Transverse colon (tissue), 4 donors: ENCODE measurements at regions not wholly inside any gene's neighbourhood (a gene's known extent, or its start where the extent isn't known, plus 50 kb on each side); places are given as distances from the start of the nearest gene placed in this dataset.

ENCODE experiments used
- POLR2A ChIP-seq: fragments of 450-650 bp; IDR thresholded peaks from one replicate; pipeline ENCODE4 v1.6.1; 2016; ENCODE audit warnings: antibody characterized with exemption, mild to moderate bottlenecking, moderate library complexity
- POLR2AphosphoS5 ChIP-seq, 3 donors: sonication (generic); formaldehyde crosslinking; IDR thresholded peaks; one replicate each; pipeline ENCODE4 v1.6.1; 2016; ENCODE audit warnings: antibody characterized with exemption in 3 of 3
- TF ChIP-seq, protein P1 (sequence below), 5 experiments: fragments of 200-600 bp in 3 of 5; fragments of 450-650 bp in 2 of 5; sonication (generic) in 3 of 5; IDR thresholded peaks; 1 replicate in 2 of 5; 2 replicates in 3 of 5; pipeline ENCODE4 v1.5.1; 2016 to 2017; ENCODE audit warnings: antibody characterized with exemption in 5 of 5, inconsistent platforms in 3 of 5, mild to moderate bottlenecking in 2 of 5, moderate library complexity in 1 of 5

DNA sequence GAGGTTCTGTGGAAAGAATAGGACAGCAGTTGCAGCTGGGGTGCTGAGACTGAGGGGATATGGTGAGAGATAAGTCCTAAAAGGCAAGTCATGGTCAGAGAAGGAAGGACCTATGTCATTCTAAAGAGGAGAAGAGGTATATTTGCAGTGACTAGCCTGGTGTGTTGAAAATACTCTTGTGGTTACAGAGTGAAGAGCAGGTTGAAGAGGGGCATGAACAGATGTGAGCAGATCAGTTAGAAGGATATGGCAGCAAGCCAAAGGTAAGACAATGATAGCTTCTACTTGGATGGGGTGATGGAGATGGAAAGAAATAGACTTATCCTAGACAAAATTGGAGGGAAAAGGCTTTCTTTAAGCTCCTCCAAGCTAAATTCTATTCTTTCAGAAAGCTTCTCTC lies 469.8 kb upstream of the CPEB2 start:
- TF ChIP-seq, protein P1, sequence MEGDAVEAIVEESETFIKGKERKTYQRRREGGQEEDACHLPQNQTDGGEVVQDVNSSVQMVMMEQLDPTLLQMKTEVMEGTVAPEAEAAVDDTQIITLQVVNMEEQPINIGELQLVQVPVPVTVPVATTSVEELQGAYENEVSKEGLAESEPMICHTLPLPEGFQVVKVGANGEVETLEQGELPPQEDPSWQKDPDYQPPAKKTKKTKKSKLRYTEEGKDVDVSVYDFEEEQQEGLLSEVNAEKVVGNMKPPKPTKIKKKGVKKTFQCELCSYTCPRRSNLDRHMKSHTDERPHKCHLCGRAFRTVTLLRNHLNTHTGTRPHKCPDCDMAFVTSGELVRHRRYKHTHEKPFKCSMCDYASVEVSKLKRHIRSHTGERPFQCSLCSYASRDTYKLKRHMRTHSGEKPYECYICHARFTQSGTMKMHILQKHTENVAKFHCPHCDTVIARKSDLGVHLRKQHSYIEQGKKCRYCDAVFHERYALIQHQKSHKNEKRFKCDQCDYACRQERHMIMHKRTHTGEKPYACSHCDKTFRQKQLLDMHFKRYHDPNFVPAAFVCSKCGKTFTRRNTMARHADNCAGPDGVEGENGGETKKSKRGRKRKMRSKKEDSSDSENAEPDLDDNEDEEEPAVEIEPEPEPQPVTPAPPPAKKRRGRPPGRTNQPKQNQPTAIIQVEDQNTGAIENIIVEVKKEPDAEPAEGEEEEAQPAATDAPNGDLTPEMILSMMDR (IDR thresholded peaks at IDR 0.05), result no peak
- TF ChIP-seq POLR2A, result no peak
- TF ChIP-seq POLR2AphosphoS5 (IDR thresholded peaks at IDR 0.05), result no peak
